HEK293T (cell line): ENCODE measurements at regions not wholly inside any gene's neighbourhood (a gene's known extent, or its start where the extent isn't known, plus 50 kb on each side); places are given as distances from the start of the nearest gene placed in this dataset.

Source experiments
- FOXA1 ChIP-seq: fragments of 450-650 bp; IDR thresholded peaks from 2 replicates; pipeline ENCODE4 v1.6.1; 2016; ENCODE audit warnings: mild to moderate bottlenecking
- FOXK2 ChIP-seq: fragments of 450-650 bp; IDR thresholded peaks from 2 replicates; pipeline ENCODE4 v1.6.1; 2016; ENCODE audit warnings: mild to moderate bottlenecking
- HDGF ChIP-seq: fragments of 450-650 bp; IDR thresholded peaks from 2 replicates; pipeline ENCODE4 v1.6.1; 2017; ENCODE audit warnings: antibody characterized with exemption, borderline replicate concordance
- PKNOX1 ChIP-seq: fragments of 450-650 bp; IDR thresholded peaks from 2 replicates; pipeline ENCODE4 v1.6.1; 2016
- SP1 ChIP-seq: fragments of 450-650 bp; IDR thresholded peaks from 2 replicates; pipeline ENCODE4 v1.6.1; 2017
- TARDBP ChIP-seq: fragments of 450-650 bp; IDR thresholded peaks from 2 replicates; pipeline ENCODE4 v1.6.1; 2016
- ZNF384 ChIP-seq: fragments of 450-650 bp; IDR thresholded peaks from 2 replicates; pipeline ENCODE4 v1.6.1; 2016

- TF ChIP-seq HDGF (no peak), SP1 (no peak), TARDBP (no peak), FOXA1 (no peak), FOXK2 (no peak), ZNF384 (no peak), PKNOX1 (no peak)
Measured at GRCh38 chr7:10756981-10757380, 216.7 kb upstream of the PHF14 start.
